Keratinocyte (primary cell): ENCODE measurements at regions not wholly inside any gene's neighbourhood (a gene's known extent, or its start where the extent isn't known, plus 50 kb on each side); places are given as distances from the start of the nearest gene placed in this dataset.

Experiments used
- DNase-seq: peaks from one replicate; pipeline ENCODE4 v3.0.0-alpha.2; 2011; ENCODE audit warnings: low read depth, missing footprints, low spot score
- FAIRE-seq: peaks from 2 replicates; lab custom pipeline; 2011; peaks lifted over from hg19 to GRCh38; lab: Jason Lieb, UNC
- H2AFZ ChIP-seq: 2 replicates; pipeline ENCODE4 v1.6.0; 2012; ENCODE audit warnings: low read length, control low read depth, inconsistent platforms; ENCODE audit not compliant: control insufficient read depth
- H3K27ac ChIP-seq: 2 replicates; pipeline ENCODE4 v1.5.1; 2011; ENCODE audit warnings: low read length; ENCODE audit not compliant: control insufficient read depth, insufficient read depth
- H3K27me3 ChIP-seq: 3 replicates; pipeline ENCODE4 v1.6.0; 2011; ENCODE audit warnings: low read length; ENCODE audit not compliant: control insufficient read depth, insufficient read depth; ENCODE audit errors: extremely low read depth
- H3K36me3 ChIP-seq, 2 experiments: 2 replicates in 1 of 2; 3 replicates in 1 of 2; pipeline ENCODE4 v1.5.1; 2011; ENCODE audit warnings: low read length in 2 of 2, mild to moderate bottlenecking in 1 of 2; ENCODE audit not compliant: control insufficient read depth in 2 of 2, insufficient read depth in 2 of 2; ENCODE audit errors: extremely low read depth in 1 of 2
- H3K4me1 ChIP-seq: 3 replicates; pipeline ENCODE4 v1.5.1; 2011; ENCODE audit warnings: low read length; ENCODE audit not compliant: control insufficient read depth, insufficient read depth; ENCODE audit errors: extremely low read depth
- H3K4me2 ChIP-seq: 3 replicates; pipeline ENCODE4 v1.6.0; 2011; ENCODE audit warnings: low read depth, low read length; ENCODE audit not compliant: control insufficient read depth, insufficient read depth; ENCODE audit errors: extremely low read depth
- H3K4me3 ChIP-seq, 3 experiments: fragments of 200-600 bp in 1 of 3; sonication (generic) in 1 of 3; 2 replicates in 2 of 3; 3 replicates in 1 of 3; pipeline ENCODE4 v1.5.1; 2011 to 2016; ENCODE audit warnings: low read length in 3 of 3, mild to moderate bottlenecking in 3 of 3, control low read depth in 2 of 3, inconsistent platforms in 1 of 3, low read depth in 1 of 3, mixed read lengths in 1 of 3, mixed run types in 1 of 3, moderate library complexity in 1 of 3; ENCODE audit not compliant: control insufficient read depth in 2 of 3, insufficient read depth in 2 of 3; ENCODE audit errors: extremely low read depth in 1 of 3
- H3K79me2 ChIP-seq: 2 replicates; pipeline ENCODE4 v1.6.0; 2012; ENCODE audit warnings: low read length; ENCODE audit not compliant: control insufficient read depth, insufficient read depth
- H3K9ac ChIP-seq: 3 replicates; pipeline ENCODE4 v1.6.0; 2011; ENCODE audit warnings: low read length; ENCODE audit not compliant: control insufficient read depth, insufficient read depth; ENCODE audit errors: extremely low read depth
- H3K9me1 ChIP-seq: 3 replicates; pipeline ENCODE4 v1.6.0; 2011; ENCODE audit warnings: low read length; ENCODE audit not compliant: control insufficient read depth, insufficient read depth; ENCODE audit errors: extremely low read depth
- H3K9me3 ChIP-seq: 2 replicates; pipeline ENCODE4 v1.5.1; 2012; ENCODE audit warnings: low read depth, low read length; ENCODE audit not compliant: control insufficient read depth
- H4K20me1 ChIP-seq: 3 replicates; pipeline ENCODE4 v1.6.0; 2011; ENCODE audit warnings: low read length; ENCODE audit not compliant: control insufficient read depth, insufficient read depth; ENCODE audit errors: extremely low read depth
- CTCF ChIP-seq, 3 experiments: IDR thresholded peaks in 1 of 3; conservative IDR thresholded peaks in 1 of 3; optimal IDR thresholded peaks in 1 of 3; 2 replicates in 2 of 3; 3 replicates in 1 of 3; pipeline versions ENCODE3 to v1.5.1; 2011; ENCODE audit warnings: low read length in 3 of 3, mild to moderate bottlenecking in 3 of 3, moderate library complexity in 2 of 3, control low read depth in 1 of 3, inconsistent platforms in 1 of 3; ENCODE audit not compliant: insufficient read depth in 2 of 3; ENCODE audit errors: extremely low read depth in 1 of 3
- EZH2 ChIP-seq: IDR thresholded peaks from one replicate; pipeline ENCODE4 v1.6.1; 2012; ENCODE audit warnings: inconsistent platforms, mild to moderate bottlenecking, low read length, moderate library complexity
- dilution Hi-C: fragments of 300-500 bp; cut with MboI; formaldehyde crosslinking; loops from one replicate; pipeline ENCODE4 v1.7.0; 2020; ENCODE audit warnings: low sequenced_read_pairs; ENCODE audit not compliant: extremely low pct_ligation_motif_present

GRCh38 chr2:4507661-4508060 is 804.3 kb downstream of the DCDC2C start:
- FAIRE-seq, result no peak
- Histone ChIP-seq H3K27me3 (no peaks in the 10 kb centered on the region), H3K4me1 (no peaks in the 10 kb centered on the region), H3K9me3 (peaks cover 5% of the 10 kb centered on the region), H3K4me2 (no peak overlapping the region), H3K9ac (no peak overlapping the region), H2AFZ (no peak overlapping the region), H3K27ac (no peak overlapping the region), H4K20me1 (no peaks in the 10 kb centered on the region), H3K79me2 (no peaks in the 10 kb centered on the region), H3K36me3 (no peaks in the 10 kb centered on the region), H3K9me1 (no peaks in the 10 kb centered on the region), H3K4me3 (no peak overlapping the region)
- TF ChIP-seq EZH2 (no peak), CTCF (optimal IDR thresholded peaks at IDR 0.05 in 1 of 3, IDR thresholded peaks at IDR 0.05 in 1 of 3, conservative IDR thresholded peaks at IDR 0.05 in 1 of 3; ENCODE audit: extremely low read depth in 1 of 3, insufficient read depth in 2 of 3, low read length in 3 of 3) (no peak)
- dilution Hi-C loops, result no loop called here
- no peak for DNase-seq

- H3K4me3 ChIP-seq, result no peak overlapping the region
- no peaks in the 10 kb centered on the region for H3K79me2 ChIP-seq
- no peak overlapping the region for H3K27ac ChIP-seq
- no peak overlapping the region for H3K9ac ChIP-seq
- no peak overlapping the region for H2AFZ ChIP-seq
- peaks cover 2% of the 10 kb centered on the region for H3K9me3 ChIP-seq
- no peaks in the 10 kb centered on the region for H3K9me1 ChIP-seq
- dilution Hi-C loops, result no loop called here
- H3K27me3 ChIP-seq, result no peaks in the 10 kb centered on the region
- no peaks in the 10 kb centered on the region for H3K4me1 ChIP-seq
- no peak for TF ChIP-seq CTCF (optimal IDR thresholded peaks at IDR 0.05 in 1 of 3, IDR thresholded peaks at IDR 0.05 in 1 of 3, conservative IDR thresholded peaks at IDR 0.05 in 1 of 3; ENCODE audit: extremely low read depth in 1 of 3, insufficient read depth in 2 of 3, low read length in 3 of 3)
- no peak for TF ChIP-seq EZH2
- no peaks in the 10 kb centered on the region for H3K36me3 ChIP-seq
- DNase-seq (no peak), FAIRE-seq (no peak)
- no peak overlapping the region for H3K4me2 ChIP-seq
- H4K20me1 ChIP-seq, result no peaks in the 10 kb centered on the region
Measured at GRCh38 chr2:4515871-4516761, 812.7 kb downstream of the DCDC2C start.
